GM18951 (cell line): ENCODE measurements at regions not wholly inside any gene's neighbourhood (a gene's known extent, or its start where the extent isn't known, plus 50 kb on each side); places are given as distances from the start of the nearest gene placed in this dataset.
"Not testable (repeated sequence)": the region's sequence is repeated elsewhere in the genome, so short reads cannot be mapped to it uniquely, and the experiment has no call there.

Experiments
- POLR2A ChIP-seq: IDR thresholded peaks from 4 replicates; pipeline ENCODE4 v1.6.1; 2011; ENCODE audit warnings: mild to moderate bottlenecking; ENCODE audit not compliant: insufficient read length, insufficient read depth; ENCODE audit errors: extremely low read depth
- in situ Hi-C: fragments of 300-500 bp; cut with MboI; formaldehyde crosslinking; loops from one replicate; pipeline ENCODE4 v1.12.0; 2022; ENCODE audit warnings: low sequenced_read_pairs, mixed read lengths, inconsistent platforms; ENCODE audit not compliant: unreplicated experiment

GRCh38 chr15:22196423-22196822 lies 116.1 kb downstream of the OR4M2 start:
- in situ Hi-C loops: not testable (repeated sequence)

GRCh38 chr15:22200417-22200816 lies 120.1 kb downstream of the OR4M2 start:
- in situ Hi-C loops: not testable (repeated sequence)

GRCh38 chr15:22201993-22202659 lies 121.8 kb downstream of the OR4M2 start:
- in situ Hi-C loops: not testable (repeated sequence)

- in situ Hi-C loops: not testable (repeated sequence)
Observed at GRCh38 chr15:22203208-22203607, 122.9 kb downstream of the OR4M2 start.

- in situ Hi-C loops: not testable (repeated sequence)
Observed at GRCh38 chr15:22209086-22209485, 128.8 kb downstream of the OR4M2 start.

- in situ Hi-C loops: not testable (repeated sequence)
Observed at GRCh38 chr15:22222596-22222995, 142.3 kb downstream of the OR4M2 start.

GRCh38 chr15:22224241-22224671 lies 143.9 kb downstream of the OR4M2 start:
- no peak for TF ChIP-seq POLR2A
- in situ Hi-C loops: no loop called here

GRCh38 chr15:22224961-22225360 lies 144.6 kb downstream of the OR4M2 start:
- in situ Hi-C loops: loop anchor here (25.0 kb wide), 1 partner anchor 1863 kb away; no protein-coding TSS in a partner anchor

GRCh38 chr15:22226034-22226790 lies 145.9 kb downstream of the OR4M2 start:
- in situ Hi-C loops: loop anchor here (25.0 kb wide), 1 partner anchor 1864 kb away; no protein-coding TSS in a partner anchor
- no peak for TF ChIP-seq POLR2A

- in situ Hi-C loops: loop anchor here (25.0 kb wide), 1 partner anchor 1865 kb away; no protein-coding TSS in a partner anchor
- TF ChIP-seq POLR2A: no peak
Observed at GRCh38 chr15:22227411-22228100, 147.2 kb downstream of the OR4M2 start.

- TF ChIP-seq POLR2A: no peak
- in situ Hi-C loops: loop anchor here (25.0 kb wide), 1 partner anchor 1866 kb away; no protein-coding TSS in a partner anchor
Observed at GRCh38 chr15:22228101-22228762, 147.9 kb downstream of the OR4M2 start.

GRCh38 chr15:22229990-22230819 lies 149.9 kb downstream of the OR4M2 start:
- in situ Hi-C loops: loop anchor here (25.0 kb wide), 1 partner anchor 1868 kb away; no protein-coding TSS in a partner anchor
- no peak for TF ChIP-seq POLR2A

GRCh38 chr15:22231603-22232002 lies 151.3 kb downstream of the OR4M2 start:
- no peak for TF ChIP-seq POLR2A
- in situ Hi-C loops: loop anchor here (25.0 kb wide), 1 partner anchor 1869 kb away; no protein-coding TSS in a partner anchor
